HS-27A (cell line): ENCODE measurements at regions not wholly inside any gene's neighbourhood (a gene's known extent, or its start where the extent isn't known, plus 50 kb on each side); places are given as distances from the start of the nearest gene placed in this dataset.
A peak's percentile ranks its signal among the peaks of the same experiment; 100 is the strongest.

Experiments
- DNase-seq: peaks from one replicate; pipeline ENCODE4 v3.0.0-alpha.2; 2012; ENCODE audit warnings: low read depth, missing footprints

GRCh38 chr2:18425210-18425703, 135.2 kb downstream of the RDH14 start:
- DNase-seq: no peak

- DNase-seq: no peak
Measured at GRCh38 chr2:18423636-18424035, 136.8 kb downstream of the RDH14 start.

GRCh38 chr2:18422432-18423165, 137.9 kb downstream of the RDH14 start:
- DNase-seq: no peak

GRCh38 chr2:18413676-18414396, 146.6 kb downstream of the RDH14 start:
- peak; percentile 74 for DNase-seq

- DNase-seq: peak; percentile 49
Measured at GRCh38 chr2:18412980-18413675, 147.3 kb downstream of the RDH14 start.

GRCh38 chr2:18411626-18412025, 148.8 kb downstream of the RDH14 start:
- no peak for DNase-seq

- no peak for DNase-seq
Measured at GRCh38 chr2:18410543-18410942, 149.9 kb downstream of the RDH14 start.

GRCh38 chr2:18408638-18409037, 151.8 kb downstream of the RDH14 start:
- no peak for DNase-seq

- DNase-seq: no peak
Measured at GRCh38 chr2:18406219-18406618, 154.2 kb downstream of the RDH14 start.

- no peak for DNase-seq
Measured at GRCh38 chr2:18404708-18405107, 155.7 kb downstream of the RDH14 start.

- DNase-seq: no peak
Measured at GRCh38 chr2:18403921-18404522, 156.4 kb downstream of the RDH14 start.

- no peak for DNase-seq
Measured at GRCh38 chr2:18402831-18403230, 157.6 kb downstream of the RDH14 start.

- DNase-seq: no peak
Measured at GRCh38 chr2:18401471-18401870, 159.0 kb downstream of the RDH14 start.

- no peak for DNase-seq
Measured at GRCh38 chr2:18399601-18400000, 160.9 kb downstream of the RDH14 start.

GRCh38 chr2:18398833-18399232, 161.6 kb downstream of the RDH14 start:
- DNase-seq: no peak

GRCh38 chr2:18396329-18397010, 164.0 kb downstream of the RDH14 start:
- no peak for DNase-seq

- no peak for DNase-seq
Measured at GRCh38 chr2:18395555-18395954, 164.9 kb downstream of the RDH14 start.

- peak; percentile 60 for DNase-seq
Measured at GRCh38 chr2:18387441-18388206, 172.8 kb downstream of the RDH14 start.

- DNase-seq: no peak
Measured at GRCh38 chr2:18384242-18384641, 176.2 kb downstream of the RDH14 start.

- DNase-seq: no peak
Measured at GRCh38 chr2:18381386-18381785, 179.1 kb downstream of the RDH14 start.

GRCh38 chr2:18380321-18380720, 180.1 kb downstream of the RDH14 start:
- DNase-seq: no peak
